Activated naive CD4-positive, alpha-beta T cell treated with Interleukin-2 at 50 U/mL for 16 hours (primary cell): ENCODE measurements at regions not wholly inside any gene's neighbourhood (a gene's known extent, or its start where the extent isn't known, plus 50 kb on each side); places are given as distances from the start of the nearest gene placed in this dataset.
"Not testable (repeated sequence)": the region's sequence is repeated elsewhere in the genome, so short reads cannot be mapped to it uniquely, and the experiment has no call there.

Source experiments
- DNase-seq: peaks from one replicate; pipeline ENCODE4 v3.0.0-alpha.2; 2020

- no peak for DNase-seq
Measured at GRCh38 chr9:21533597-21533996, 51.5 kb upstream of the IFNE start.

GRCh38 chr9:21535396-21535795 is 53.3 kb upstream of the IFNE start:
- no peak for DNase-seq

GRCh38 chr9:21542787-21543186 is 60.7 kb upstream of the IFNE start:
- no peak for DNase-seq

- no peak for DNase-seq
Measured at GRCh38 chr9:21543187-21543586, 61.1 kb upstream of the IFNE start.

GRCh38 chr9:21543816-21544215 is 61.7 kb upstream of the IFNE start:
- DNase-seq: not testable (repeated sequence)

DNA sequence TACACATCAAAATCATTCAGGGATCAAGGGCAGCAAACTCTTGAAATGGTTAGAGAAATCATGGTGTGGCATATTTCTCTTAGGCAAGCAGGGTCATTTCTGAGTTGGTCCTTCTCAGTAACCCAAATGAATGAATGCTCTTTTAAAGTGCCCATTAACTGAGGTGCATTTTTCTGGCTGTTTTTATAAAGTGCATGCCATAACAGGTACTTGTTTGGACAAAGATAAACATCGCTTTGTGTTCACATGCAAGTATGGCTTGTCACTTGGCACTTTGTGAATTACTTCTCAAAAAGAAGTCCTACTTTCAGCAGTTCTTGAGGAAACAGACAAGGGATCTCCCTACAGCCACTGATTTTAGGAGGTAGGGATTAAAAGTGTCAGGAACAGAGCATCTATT is 64.8 kb upstream of the IFNE start:
- DNase-seq: no peak

- no peak for DNase-seq
Measured at GRCh38 chr9:21549251-21549765, 67.2 kb upstream of the IFNE start.

DNA sequence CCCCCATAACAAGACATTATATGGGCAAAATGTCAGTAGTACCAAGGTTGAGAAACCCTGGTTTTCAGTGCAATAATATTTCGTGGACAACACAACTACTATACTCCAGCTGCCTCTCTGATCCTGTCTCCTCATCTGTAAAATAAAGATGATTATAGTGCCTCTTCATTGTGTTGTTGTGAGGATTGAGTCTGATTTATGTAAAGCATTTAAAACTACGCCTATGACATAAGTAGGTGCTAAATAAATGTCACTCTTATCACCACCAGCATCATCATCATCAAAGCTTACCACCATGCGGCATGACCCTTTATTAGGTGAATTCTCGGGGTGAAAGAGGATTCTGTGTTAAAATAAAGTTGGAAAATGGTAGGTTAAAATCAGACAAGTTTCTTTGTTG is 67.8 kb upstream of the IFNE start:
- DNase-seq: no peak

DNA sequence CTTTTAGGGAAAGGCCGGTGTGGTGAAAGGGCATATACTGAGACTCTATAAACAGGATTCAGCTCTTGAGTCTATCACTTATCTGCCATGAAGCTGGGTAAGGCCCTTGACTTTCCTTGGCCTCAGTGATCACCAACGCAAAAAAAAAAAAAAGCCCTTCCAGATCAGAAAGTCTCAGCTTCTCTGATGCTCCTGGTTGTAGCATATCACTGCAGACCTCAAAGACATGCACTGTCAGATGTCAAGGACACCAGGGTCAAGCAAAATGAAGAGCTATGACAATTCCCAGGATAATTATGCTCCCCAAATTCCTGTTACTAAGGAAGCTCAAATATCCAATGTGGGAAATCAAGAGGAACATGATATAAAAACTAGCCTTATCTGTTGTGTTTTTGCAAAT is 68.3 kb upstream of the IFNE start:
- DNase-seq: no peak

DNA sequence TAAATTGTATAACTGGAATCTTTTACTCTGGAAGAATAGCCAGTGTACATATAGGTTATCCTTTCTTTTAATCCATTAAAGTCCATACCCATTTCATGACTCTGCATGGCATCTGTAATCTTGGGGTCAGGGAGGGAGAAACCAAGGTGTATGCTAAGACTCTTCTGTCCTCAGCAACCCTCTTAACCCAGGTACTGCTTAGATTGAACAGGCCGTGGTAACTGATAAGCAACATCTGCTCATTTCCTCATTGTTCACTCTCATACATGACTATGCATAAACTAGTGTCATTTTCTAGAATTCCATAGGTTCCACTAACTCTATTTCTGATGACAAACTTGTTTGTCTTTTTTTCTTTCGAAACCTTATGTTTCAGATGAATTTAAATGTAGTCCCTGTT is 69.3 kb upstream of the IFNE start:
- DNase-seq: no peak

GRCh38 chr9:21552244-21553170 is 70.4 kb upstream of the IFNE start:
- DNase-seq: no peak

GRCh38 chr9:21553441-21553840 is 71.3 kb upstream of the IFNE start:
- DNase-seq: no peak

- DNase-seq: no peak
Measured at GRCh38 chr9:21554813-21555212, 72.7 kb upstream of the IFNE start.

DNA sequence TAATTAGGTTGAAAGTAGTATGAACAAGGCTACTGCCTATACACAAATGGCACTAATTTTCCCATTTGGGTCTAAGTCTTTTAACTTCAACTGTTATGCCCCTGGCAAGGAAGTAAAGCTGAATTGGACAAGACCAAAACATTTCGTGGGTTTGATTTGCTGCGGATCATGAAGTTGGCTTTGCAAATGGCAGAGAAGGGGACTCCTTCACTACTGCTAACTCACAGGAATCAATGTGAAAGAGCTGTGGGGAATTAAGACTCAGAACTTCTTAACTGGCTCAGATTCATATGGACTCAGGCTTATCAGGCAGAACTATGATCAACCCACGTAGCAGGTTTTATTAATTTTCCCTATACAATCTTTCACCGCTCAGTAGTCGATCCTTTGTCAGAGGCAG is 73.8 kb upstream of the IFNE start:
- DNase-seq: no peak

GRCh38 chr9:21556581-21557427 is 74.7 kb upstream of the IFNE start:
- DNase-seq: no peak

DNA sequence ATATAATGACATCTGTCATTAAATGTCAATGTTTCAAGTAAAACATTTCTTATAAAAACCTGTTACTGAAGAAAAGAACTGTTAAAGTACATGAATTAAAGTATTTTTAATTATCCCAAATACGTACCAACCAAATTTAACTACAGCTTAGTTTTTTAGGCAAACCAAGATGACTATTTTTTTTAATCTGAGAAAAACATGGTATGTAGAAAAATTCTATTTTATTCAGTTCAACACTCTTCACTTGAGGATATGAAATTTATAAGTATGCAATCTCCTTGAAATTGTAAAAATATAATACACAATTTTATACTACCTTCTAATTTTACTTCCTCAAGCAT is 75.3 kb upstream of the IFNE start:
- no peak for DNase-seq

GRCh38 chr9:21558079-21558478 is 76.0 kb upstream of the IFNE start:
- DNase-seq: no peak

- peak; percentile 18 for DNase-seq
Measured at GRCh38 chr9:21558615-21559401, 76.7 kb upstream of the IFNE start.

GRCh38 chr9:21559402-21560280 is 77.5 kb upstream of the IFNE start:
- DNase-seq: peak; percentile 47

DNA sequence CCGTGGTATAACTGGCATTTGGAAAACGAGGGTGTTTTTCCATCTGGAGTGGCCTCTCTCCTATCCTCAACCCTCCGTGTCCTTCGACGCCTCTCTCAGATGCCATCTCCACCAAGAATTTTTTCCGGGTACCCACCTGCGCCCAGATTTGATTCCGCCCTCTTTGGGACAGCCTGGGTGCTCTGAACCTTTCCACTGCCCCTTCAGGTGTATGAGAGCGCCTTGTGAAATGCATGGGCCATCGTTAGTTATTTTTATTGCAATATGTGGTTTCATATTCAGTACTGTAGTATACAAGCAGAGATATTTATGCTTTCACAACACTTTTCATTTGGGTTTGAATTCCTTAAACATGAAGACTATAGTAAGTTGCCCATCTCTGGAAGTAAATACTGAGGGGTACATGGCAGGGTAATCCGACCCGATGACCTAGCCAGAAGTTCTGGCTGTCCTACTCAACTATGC is 78.2 kb upstream of the IFNE start:
- no peak for DNase-seq

DNA sequence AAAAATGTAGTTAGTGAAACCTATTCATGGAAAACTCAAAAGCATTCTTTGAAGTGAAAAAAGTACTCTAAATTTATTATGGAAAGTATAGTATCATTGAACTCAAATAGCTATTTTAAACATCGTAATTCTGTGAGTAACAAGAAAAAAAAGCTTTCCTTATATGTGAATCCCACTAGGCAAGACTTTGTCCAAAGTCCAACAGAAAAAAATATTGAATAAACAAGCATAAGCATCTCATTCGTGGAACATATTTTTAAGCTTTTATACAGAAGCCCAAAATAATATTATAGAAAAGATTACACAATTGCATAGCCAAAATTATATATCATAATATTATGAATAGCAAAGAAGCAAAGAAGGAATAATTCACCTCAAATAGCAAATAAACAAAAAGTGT is 79.4 kb upstream of the IFNE start:
- DNase-seq: no peak

DNA sequence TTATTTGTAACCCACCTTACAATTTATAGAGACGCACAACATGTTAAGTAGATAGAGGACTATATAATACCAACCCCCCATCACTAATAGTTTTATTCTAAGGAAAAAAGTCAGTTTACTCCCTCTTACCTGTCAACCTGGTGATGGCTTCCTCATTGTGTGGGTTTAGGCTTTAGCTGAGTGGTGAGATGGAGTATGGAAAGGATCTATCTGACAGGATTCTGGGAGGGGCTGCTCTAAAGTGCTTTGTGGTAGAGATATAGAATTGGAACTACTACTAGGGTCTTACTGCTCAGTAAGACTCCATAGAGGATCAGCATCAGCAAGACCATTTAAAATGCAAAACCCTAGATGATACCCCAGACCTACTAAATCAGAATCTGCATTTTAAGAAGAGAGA is 82.1 kb upstream of the IFNE start:
- DNase-seq: no peak
